ENCODE measurements at regions not wholly inside any gene's neighbourhood (a gene's known extent, or its start where the extent isn't known, plus 50 kb on each side); places are given as distances from the start of the nearest gene placed in this dataset.

- DNase-seq (ENCODE audit: low read depth): peak; percentile 60
- in situ Hi-C loops (cut with HindIII; ENCODE audit: low pct_unique_long_range_greater_than_20kb, low sequenced_read_pairs): no loop called here
Observed at GRCh38 chr3:168248383-168249204, 152.9 kb upstream of the GOLIM4 start.

GRCh38 chr3:168241156-168241555 lies 145.4 kb upstream of the GOLIM4 start:
- no peak for DNase-seq (ENCODE audit: low read depth)
- in situ Hi-C loops (cut with HindIII; ENCODE audit: low pct_unique_long_range_greater_than_20kb, low sequenced_read_pairs): no loop called here

- no peak for DNase-seq (ENCODE audit: low read depth)
- in situ Hi-C loops (cut with HindIII; ENCODE audit: low pct_unique_long_range_greater_than_20kb, low sequenced_read_pairs): no loop called here
Observed at GRCh38 chr3:168239287-168239686, 143.6 kb upstream of the GOLIM4 start.

GRCh38 chr3:168233001-168233400 lies 137.3 kb upstream of the GOLIM4 start:
- no peak for DNase-seq (ENCODE audit: low read depth)
- in situ Hi-C loops (cut with HindIII; ENCODE audit: low pct_unique_long_range_greater_than_20kb, low sequenced_read_pairs): no loop called here

GRCh38 chr3:168223085-168223484 lies 127.4 kb upstream of the GOLIM4 start:
- in situ Hi-C loops (cut with HindIII; ENCODE audit: low pct_unique_long_range_greater_than_20kb, low sequenced_read_pairs): no loop called here
- DNase-seq (ENCODE audit: low read depth): no peak

- no peak for DNase-seq (ENCODE audit: low read depth)
- in situ Hi-C loops (cut with HindIII; ENCODE audit: low pct_unique_long_range_greater_than_20kb, low sequenced_read_pairs): no loop called here
Observed at GRCh38 chr3:168220556-168220955, 124.8 kb upstream of the GOLIM4 start.

- in situ Hi-C loops (cut with HindIII; ENCODE audit: low pct_unique_long_range_greater_than_20kb, low sequenced_read_pairs): no loop called here
- no peak for DNase-seq (ENCODE audit: low read depth)
Observed at GRCh38 chr3:168219530-168219929, 123.8 kb upstream of the GOLIM4 start.

- no peak for DNase-seq (ENCODE audit: low read depth)
- in situ Hi-C loops (cut with HindIII; ENCODE audit: low pct_unique_long_range_greater_than_20kb, low sequenced_read_pairs): no loop called here
Observed at GRCh38 chr3:168218600-168218999, 122.9 kb upstream of the GOLIM4 start.

GRCh38 chr3:168216851-168217250 lies 121.1 kb upstream of the GOLIM4 start:
- in situ Hi-C loops (cut with HindIII; ENCODE audit: low pct_unique_long_range_greater_than_20kb, low sequenced_read_pairs): no loop called here
- no peak for DNase-seq (ENCODE audit: low read depth)

- in situ Hi-C loops (cut with HindIII; ENCODE audit: low pct_unique_long_range_greater_than_20kb, low sequenced_read_pairs): no loop called here
- no peak for DNase-seq (ENCODE audit: low read depth)
Observed at GRCh38 chr3:168213920-168214319, 118.2 kb upstream of the GOLIM4 start.

GRCh38 chr3:168212664-168213285 lies 117.1 kb upstream of the GOLIM4 start:
- in situ Hi-C loops (cut with HindIII; ENCODE audit: low pct_unique_long_range_greater_than_20kb, low sequenced_read_pairs): no loop called here
- DNase-seq (ENCODE audit: low read depth): no peak

- in situ Hi-C loops (cut with HindIII; ENCODE audit: low pct_unique_long_range_greater_than_20kb, low sequenced_read_pairs): no loop called here
- no peak for DNase-seq (ENCODE audit: low read depth)
Observed at GRCh38 chr3:168205451-168205850, 109.7 kb upstream of the GOLIM4 start.

GRCh38 chr3:168197162-168197561 lies 101.4 kb upstream of the GOLIM4 start:
- in situ Hi-C loops (cut with HindIII; ENCODE audit: low pct_unique_long_range_greater_than_20kb, low sequenced_read_pairs): no loop called here
- DNase-seq (ENCODE audit: low read depth): no peak

- in situ Hi-C loops (cut with HindIII; ENCODE audit: low pct_unique_long_range_greater_than_20kb, low sequenced_read_pairs): no loop called here
- no peak for DNase-seq (ENCODE audit: low read depth)
Observed at GRCh38 chr3:168191856-168192255, 96.1 kb upstream of the GOLIM4 start.

GRCh38 chr3:168187233-168187632 lies 91.5 kb upstream of the GOLIM4 start:
- DNase-seq (ENCODE audit: low read depth): no peak
- in situ Hi-C loops (cut with HindIII; ENCODE audit: low pct_unique_long_range_greater_than_20kb, low sequenced_read_pairs): no loop called here

- no peak for DNase-seq (ENCODE audit: low read depth)
Observed at GRCh38 chr3:168186293-168186983, 90.7 kb upstream of the GOLIM4 start.

GRCh38 chr3:168183774-168184173 lies 88.0 kb upstream of the GOLIM4 start:
- no peak for DNase-seq (ENCODE audit: low read depth)
- in situ Hi-C loops (cut with HindIII; ENCODE audit: low pct_unique_long_range_greater_than_20kb, low sequenced_read_pairs): no loop called here

More at GRCh38 chr3:168186293-168186983, 90.7 kb upstream of the GOLIM4 start:
- in situ Hi-C loops (cut with HindIII; ENCODE audit: low pct_unique_long_range_greater_than_20kb, low sequenced_read_pairs): no loop called here

GRCh38 chr3:168168743-168169142 lies 73.0 kb upstream of the GOLIM4 start:
- DNase-seq (ENCODE audit: low read depth): no peak
- in situ Hi-C loops (cut with HindIII; ENCODE audit: low pct_unique_long_range_greater_than_20kb, low sequenced_read_pairs): no loop called here

Measured in Caki2 (cell line).